ENCODE measurements at regions not wholly inside any gene's neighbourhood (a gene's known extent, or its start where the extent isn't known, plus 50 kb on each side); places are given as distances from the start of the nearest gene placed in this dataset.

- Histone ChIP-seq H3K9ac (ENCODE audit: low read depth, low read length) (no peak overlapping the region), H3K27me3 (ENCODE audit: insufficient read depth, low read length, poor library complexity) (no peaks in the 10 kb centered on the region), H4K20me1 (ENCODE audit: insufficient read depth, low read length) (no peaks in the 10 kb centered on the region), H3K4me1 (ENCODE audit: insufficient read depth, low read length) (no peaks in the 10 kb centered on the region), H3K9me3 (ENCODE audit: insufficient read depth, low read length, severe bottlenecking) (no peaks in the 10 kb centered on the region), H2AFZ (ENCODE audit: low read depth, low read length) (no peak overlapping the region), H3K4me3 (ENCODE audit: low read depth in 1 of 2, low read length in 2 of 2) (no peak overlapping the region), H3K36me3 (ENCODE audit: insufficient read depth, low read length) (no peaks in the 10 kb centered on the region), H3K4me2 (ENCODE audit: insufficient read depth, low read length) (no peak overlapping the region), H3K79me2 (ENCODE audit: insufficient read depth, low read length) (no peaks in the 10 kb centered on the region), H3K27ac (ENCODE audit: low read length) (no peak overlapping the region)
- ATAC-seq (ENCODE audit: insufficient read depth, low read depth) (no peak), DNase-seq (no peak)
- no peak for TF ChIP-seq CTCF (IDR thresholded peaks at IDR 0.05; ENCODE audit: borderline replicate concordance, extremely low read depth, low read length, poor library complexity, severe bottlenecking)
- no peak for TF ChIP-seq EZH2 (IDR thresholded peaks at IDR 0.05; ENCODE audit: borderline replicate concordance, low read depth, low read length, severe bottlenecking)
Measured at GRCh38 chrX:121150217-121150616, 102.8 kb downstream of the GLUD2 start.

- no peak overlapping the region for H3K9ac ChIP-seq (ENCODE audit: low read depth, low read length)
- ATAC-seq (ENCODE audit: insufficient read depth, low read depth) (no peak), DNase-seq (no peak)
- no peak overlapping the region for H2AFZ ChIP-seq (ENCODE audit: low read depth, low read length)
- no peak overlapping the region for H3K4me3 ChIP-seq (ENCODE audit: low read depth in 1 of 2, low read length in 2 of 2)
- no peaks in the 10 kb centered on the region for H3K27me3 ChIP-seq (ENCODE audit: insufficient read depth, low read length, poor library complexity)
- no peak for TF ChIP-seq EZH2 (IDR thresholded peaks at IDR 0.05; ENCODE audit: borderline replicate concordance, low read depth, low read length, severe bottlenecking)
- no peak for TF ChIP-seq CTCF (IDR thresholded peaks at IDR 0.05; ENCODE audit: borderline replicate concordance, extremely low read depth, low read length, poor library complexity, severe bottlenecking)
- H4K20me1 ChIP-seq (ENCODE audit: insufficient read depth, low read length), result no peaks in the 10 kb centered on the region
- no peaks in the 10 kb centered on the region for H3K36me3 ChIP-seq (ENCODE audit: insufficient read depth, low read length)
- H3K4me2 ChIP-seq (ENCODE audit: insufficient read depth, low read length), result no peak overlapping the region
- H3K27ac ChIP-seq (ENCODE audit: low read length), result no peak overlapping the region
- no peaks in the 10 kb centered on the region for H3K79me2 ChIP-seq (ENCODE audit: insufficient read depth, low read length)
- no peaks in the 10 kb centered on the region for H3K9me3 ChIP-seq (ENCODE audit: insufficient read depth, low read length, severe bottlenecking)
- H3K4me1 ChIP-seq (ENCODE audit: insufficient read depth, low read length), result no peaks in the 10 kb centered on the region
Measured at GRCh38 chrX:121151293-121151692, 103.9 kb downstream of the GLUD2 start.

GRCh38 chrX:121154858-121155404, 107.5 kb downstream of the GLUD2 start:
- no peak for DNase-seq
- no peak overlapping the region for H3K9ac ChIP-seq (ENCODE audit: low read depth, low read length)
- no peaks in the 10 kb centered on the region for H3K79me2 ChIP-seq (ENCODE audit: insufficient read depth, low read length)
- H3K27me3 ChIP-seq (ENCODE audit: insufficient read depth, low read length, poor library complexity), result no peaks in the 10 kb centered on the region
- no peaks in the 10 kb centered on the region for H3K9me3 ChIP-seq (ENCODE audit: insufficient read depth, low read length, severe bottlenecking)
- H3K36me3 ChIP-seq (ENCODE audit: insufficient read depth, low read length), result no peaks in the 10 kb centered on the region
- no peak for ATAC-seq (ENCODE audit: insufficient read depth, low read depth)
- no peak overlapping the region for H3K27ac ChIP-seq (ENCODE audit: low read length)
- H4K20me1 ChIP-seq (ENCODE audit: insufficient read depth, low read length), result no peaks in the 10 kb centered on the region
- TF ChIP-seq CTCF (IDR thresholded peaks at IDR 0.05; ENCODE audit: borderline replicate concordance, extremely low read depth, low read length, poor library complexity, severe bottlenecking) (no peak), EZH2 (IDR thresholded peaks at IDR 0.05; ENCODE audit: borderline replicate concordance, low read depth, low read length, severe bottlenecking) (no peak)
- H2AFZ ChIP-seq (ENCODE audit: low read depth, low read length), result no peak overlapping the region
- H3K4me3 ChIP-seq (ENCODE audit: low read depth in 1 of 2, low read length in 2 of 2), result no peak overlapping the region
- no peak overlapping the region for H3K4me2 ChIP-seq (ENCODE audit: insufficient read depth, low read length)
- H3K4me1 ChIP-seq (ENCODE audit: insufficient read depth, low read length), result no peaks in the 10 kb centered on the region

GRCh38 chrX:121160987-121161386, 113.6 kb downstream of the GLUD2 start:
- no peak overlapping the region for H3K27ac ChIP-seq (ENCODE audit: low read length)
- H4K20me1 ChIP-seq (ENCODE audit: insufficient read depth, low read length), result no peaks in the 10 kb centered on the region
- H3K27me3 ChIP-seq (ENCODE audit: insufficient read depth, low read length, poor library complexity), result no peaks in the 10 kb centered on the region
- TF ChIP-seq CTCF (IDR thresholded peaks at IDR 0.05; ENCODE audit: borderline replicate concordance, extremely low read depth, low read length, poor library complexity, severe bottlenecking), result no peak
- H3K9ac ChIP-seq (ENCODE audit: low read depth, low read length), result no peak overlapping the region
- no peak for ATAC-seq (ENCODE audit: insufficient read depth, low read depth)
- no peak overlapping the region for H3K4me2 ChIP-seq (ENCODE audit: insufficient read depth, low read length)
- no peaks in the 10 kb centered on the region for H3K9me3 ChIP-seq (ENCODE audit: insufficient read depth, low read length, severe bottlenecking)
- DNase-seq, result no peak
- H3K79me2 ChIP-seq (ENCODE audit: insufficient read depth, low read length), result no peaks in the 10 kb centered on the region
- no peaks in the 10 kb centered on the region for H3K4me1 ChIP-seq (ENCODE audit: insufficient read depth, low read length)
- no peak overlapping the region for H2AFZ ChIP-seq (ENCODE audit: low read depth, low read length)
- no peak overlapping the region for H3K4me3 ChIP-seq (ENCODE audit: low read depth in 1 of 2, low read length in 2 of 2)
- H3K36me3 ChIP-seq (ENCODE audit: insufficient read depth, low read length), result no peaks in the 10 kb centered on the region

Measured in DND-41 (cell line).